ENCODE measurements at regions not wholly inside any gene's neighbourhood (a gene's known extent, or its start where the extent isn't known, plus 50 kb on each side); places are given as distances from the start of the nearest gene placed in this dataset.

DNA sequence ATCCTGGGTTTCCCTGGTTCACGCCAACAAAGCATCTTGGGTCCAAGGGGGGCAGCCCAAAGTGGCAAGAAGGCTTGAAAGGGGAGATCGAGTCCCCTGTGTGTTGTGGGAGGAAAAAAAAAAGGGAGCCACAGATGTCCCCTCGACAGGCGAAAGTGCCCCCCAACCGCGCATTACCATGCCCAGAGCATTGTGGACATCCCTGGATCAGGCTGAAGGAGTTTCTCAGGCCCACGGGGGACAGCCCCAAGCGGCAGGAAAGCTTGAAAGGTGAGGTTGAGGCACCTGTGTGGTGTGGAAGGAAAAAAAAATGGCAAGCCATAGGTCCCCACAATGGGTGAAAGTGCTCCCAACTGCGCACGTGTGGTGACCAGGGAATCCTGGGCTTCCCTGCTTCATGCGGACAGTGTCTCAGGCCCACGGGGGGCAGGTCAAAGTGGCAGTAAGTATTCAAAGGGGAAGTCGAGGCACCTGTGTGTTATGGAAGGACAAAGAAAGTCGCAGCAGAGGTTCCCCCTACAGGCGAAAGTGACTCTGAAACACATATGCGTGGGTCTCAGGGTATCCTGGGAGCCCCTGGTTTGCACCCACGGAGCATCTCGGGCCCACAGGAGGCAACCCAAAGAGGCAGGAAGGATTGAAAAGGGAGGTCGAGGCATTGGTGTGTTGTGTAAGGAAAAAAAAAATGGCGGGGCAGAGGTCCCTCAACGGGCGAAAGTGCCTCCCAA lies 580.1 kb downstream of the ALG10 start:
- no peaks in the 10 kb centered on the region for H3K4me1 ChIP-seq
- H3K36me3 ChIP-seq = no peaks in the 10 kb centered on the region
- peaks cover 0 to 50% (median 16%) of the 10 kb centered on the region in 4 donors for H3K9me3 ChIP-seq
- no peak overlapping the region for H3K4me3 ChIP-seq
- no peak for TF ChIP-seq POLR2A (IDR thresholded peaks at IDR 0.05)
- TF ChIP-seq, protein P1, sequence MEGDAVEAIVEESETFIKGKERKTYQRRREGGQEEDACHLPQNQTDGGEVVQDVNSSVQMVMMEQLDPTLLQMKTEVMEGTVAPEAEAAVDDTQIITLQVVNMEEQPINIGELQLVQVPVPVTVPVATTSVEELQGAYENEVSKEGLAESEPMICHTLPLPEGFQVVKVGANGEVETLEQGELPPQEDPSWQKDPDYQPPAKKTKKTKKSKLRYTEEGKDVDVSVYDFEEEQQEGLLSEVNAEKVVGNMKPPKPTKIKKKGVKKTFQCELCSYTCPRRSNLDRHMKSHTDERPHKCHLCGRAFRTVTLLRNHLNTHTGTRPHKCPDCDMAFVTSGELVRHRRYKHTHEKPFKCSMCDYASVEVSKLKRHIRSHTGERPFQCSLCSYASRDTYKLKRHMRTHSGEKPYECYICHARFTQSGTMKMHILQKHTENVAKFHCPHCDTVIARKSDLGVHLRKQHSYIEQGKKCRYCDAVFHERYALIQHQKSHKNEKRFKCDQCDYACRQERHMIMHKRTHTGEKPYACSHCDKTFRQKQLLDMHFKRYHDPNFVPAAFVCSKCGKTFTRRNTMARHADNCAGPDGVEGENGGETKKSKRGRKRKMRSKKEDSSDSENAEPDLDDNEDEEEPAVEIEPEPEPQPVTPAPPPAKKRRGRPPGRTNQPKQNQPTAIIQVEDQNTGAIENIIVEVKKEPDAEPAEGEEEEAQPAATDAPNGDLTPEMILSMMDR (IDR thresholded peaks at IDR 0.05) = no peak
- no peaks in the 10 kb centered on the region for H3K27me3 ChIP-seq
- peak in 1 of 3 donors; percentile 26 for DNase-seq
- no peak overlapping the region for H3K27ac ChIP-seq

DNA sequence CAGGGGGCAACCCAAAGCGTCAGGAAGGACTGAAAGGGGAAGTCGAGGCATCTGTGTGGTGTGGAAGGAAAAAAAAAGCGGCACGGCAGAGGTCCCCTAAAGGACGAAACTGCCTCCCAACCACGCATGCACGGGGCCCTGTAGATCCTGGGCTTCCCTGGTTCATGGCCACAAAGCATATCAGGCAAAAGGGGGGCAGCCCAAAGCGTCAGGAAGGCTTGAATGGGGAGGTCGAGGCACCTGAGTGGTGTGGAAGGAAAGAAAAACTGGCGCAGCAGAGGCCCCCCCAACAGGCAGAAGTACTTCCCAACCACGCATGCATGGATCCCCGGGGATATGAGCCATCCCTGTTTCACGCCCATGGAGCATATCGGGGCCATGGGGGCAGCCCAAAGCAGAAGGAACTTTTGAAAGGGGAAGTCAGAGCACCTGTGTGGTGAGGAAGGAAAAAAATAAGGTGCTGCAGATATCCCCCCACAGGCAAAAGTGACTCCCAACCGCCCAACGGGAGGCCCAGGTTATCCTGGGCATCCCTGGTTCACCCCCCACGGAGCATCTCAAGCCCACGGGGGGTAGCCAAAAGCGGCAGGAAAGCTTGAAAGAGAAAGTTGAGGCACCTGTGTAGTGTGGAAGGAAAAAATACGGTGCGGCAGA lies 581.2 kb downstream of the ALG10 start:
- Histone ChIP-seq H3K27ac (no peak overlapping the region), H3K4me1 (no peaks in the 10 kb centered on the region), H3K9me3 (peaks cover 0 to 49% (median 14%) of the 10 kb centered on the region in 4 donors), H3K27me3 (no peaks in the 10 kb centered on the region), H3K36me3 (no peaks in the 10 kb centered on the region), H3K4me3 (no peak overlapping the region)
- DNase-seq = peak in 1 of 3 donors; percentile 21
- no peak for TF ChIP-seq POLR2A (IDR thresholded peaks at IDR 0.05)
- TF ChIP-seq, protein P1 (IDR thresholded peaks at IDR 0.05) = no peak

DNA sequence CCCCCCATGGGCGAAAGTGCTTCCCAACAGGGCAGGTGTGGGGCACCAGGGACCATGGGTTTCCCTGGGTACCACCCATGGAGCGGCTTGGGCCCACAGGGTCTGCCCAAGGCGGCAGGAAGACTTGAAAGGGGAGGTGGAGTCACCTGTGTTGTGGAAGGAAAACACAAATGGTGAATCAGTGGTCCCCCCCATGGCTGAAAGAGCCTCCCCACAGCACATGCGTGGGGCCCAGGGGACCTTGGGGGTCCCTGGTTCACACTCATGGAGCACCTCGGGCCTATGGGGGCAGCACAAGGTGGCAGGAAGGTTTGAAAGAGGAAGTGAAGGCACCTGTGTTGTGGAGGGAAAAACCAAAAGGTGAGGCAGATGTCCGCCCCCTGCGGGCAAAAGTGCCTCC lies 581.9 kb downstream of the ALG10 start:
- H3K9me3 ChIP-seq = peaks cover 0 to 46% (median 14%) of the 10 kb centered on the region in 4 donors

DNA sequence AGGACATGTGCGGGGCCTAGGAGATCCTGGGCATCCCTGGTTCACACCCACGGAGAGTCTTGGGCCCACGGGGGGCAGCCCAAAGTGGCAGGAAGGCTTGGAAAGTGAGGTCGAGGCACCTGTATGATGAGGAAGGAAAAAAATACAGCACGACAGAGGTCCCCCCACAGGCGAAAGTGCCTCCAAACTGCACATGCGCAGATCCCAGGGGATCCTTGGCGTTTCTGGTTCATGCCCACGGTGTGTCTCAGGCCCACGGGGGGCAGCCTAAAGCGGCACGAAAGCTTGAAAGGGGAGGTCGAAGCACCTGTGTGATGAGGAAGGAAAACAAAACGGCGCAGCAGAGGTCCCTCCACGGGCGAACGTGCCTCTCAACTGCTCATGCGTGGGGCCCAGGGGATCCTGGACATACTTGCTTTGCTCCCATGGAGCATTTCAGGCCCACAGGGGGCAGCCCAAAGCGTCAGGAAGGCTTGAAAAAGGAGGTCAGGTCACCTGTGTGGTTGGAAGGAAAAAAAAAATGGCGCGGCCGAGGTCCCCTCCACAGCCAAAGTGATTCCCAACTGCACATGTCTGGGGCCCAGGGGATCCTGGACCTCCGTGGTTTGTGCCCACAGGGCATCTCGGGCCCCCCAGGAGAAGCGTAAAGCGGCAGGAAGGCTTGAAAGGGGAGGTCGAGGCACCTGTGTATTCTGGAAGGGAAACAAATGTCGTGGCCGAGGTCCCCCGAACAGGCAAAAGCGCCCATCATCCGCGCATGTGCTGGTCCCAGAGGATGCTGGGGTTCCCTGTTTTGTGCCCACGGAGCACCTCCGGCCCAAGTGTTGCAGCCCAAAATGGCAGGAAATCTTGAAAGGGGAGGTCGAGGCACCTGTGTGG lies 582.6 kb downstream of the ALG10 start:
- H3K9me3 ChIP-seq = peaks cover 0 to 42% (median 14%) of the 10 kb centered on the region in 4 donors
- DNase-seq = no peak
- H3K27me3 ChIP-seq = no peaks in the 10 kb centered on the region

More for the DNA sequence above, 581.9 kb downstream of the ALG10 start:
- no peaks in the 10 kb centered on the region for H3K27me3 ChIP-seq
- H3K4me1 ChIP-seq = no peaks in the 10 kb centered on the region
- H3K4me3 ChIP-seq = no peak overlapping the region
- TF ChIP-seq POLR2A (IDR thresholded peaks at IDR 0.05) = no peak
- TF ChIP-seq, protein P1 (IDR thresholded peaks at IDR 0.05) = no peak
- DNase-seq = peak in 1 of 3 donors; percentile 27
- H3K36me3 ChIP-seq = no peaks in the 10 kb centered on the region
- H3K27ac ChIP-seq = no peak overlapping the region

DNA sequence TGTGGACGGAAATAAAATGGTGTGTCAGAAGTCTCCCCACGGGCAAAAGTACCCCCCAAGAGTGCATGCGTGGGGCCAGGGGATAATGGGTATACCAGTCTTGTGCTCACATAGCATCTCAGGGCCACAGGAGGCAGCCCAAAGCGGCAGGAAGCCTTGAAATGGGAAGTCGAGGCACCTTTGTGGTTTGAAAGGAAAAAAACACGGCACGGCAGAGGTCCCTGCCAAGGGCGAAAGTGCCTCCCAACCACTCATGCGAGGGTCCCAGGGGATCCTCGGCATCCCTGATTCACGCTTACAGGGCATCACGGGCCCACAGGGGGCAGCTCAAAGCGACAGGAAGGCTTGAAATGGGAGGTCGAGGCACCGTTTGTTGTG lies 583.2 kb downstream of the ALG10 start:
- TF ChIP-seq, protein P1 (IDR thresholded peaks at IDR 0.05) = no peak
- TF ChIP-seq POLR2A (IDR thresholded peaks at IDR 0.05) = no peak

More for the DNA sequence above, 582.6 kb downstream of the ALG10 start:
- Histone ChIP-seq H3K36me3 (no peaks in the 10 kb centered on the region), H3K4me1 (no peaks in the 10 kb centered on the region), H3K4me3 (no peak overlapping the region), H3K27ac (no peak overlapping the region)
- TF ChIP-seq, protein P1 (IDR thresholded peaks at IDR 0.05) = no peak
- TF ChIP-seq POLR2A (IDR thresholded peaks at IDR 0.05) = no peak

More for the DNA sequence above, 583.2 kb downstream of the ALG10 start:
- Histone ChIP-seq H3K27me3 (no peaks in the 10 kb centered on the region), H3K4me3 (no peak overlapping the region), H3K9me3 (peaks cover 0 to 42% (median 14%) of the 10 kb centered on the region in 4 donors), H3K36me3 (no peaks in the 10 kb centered on the region), H3K4me1 (no peaks in the 10 kb centered on the region), H3K27ac (no peak overlapping the region)
- DNase-seq = peak in 1 of 3 donors; percentile 23

Measured in Peyer's patch (tissue), 4 donors.